NT2/D1 (cell line): ENCODE measurements at regions not wholly inside any gene's neighbourhood (a gene's known extent, or its start where the extent isn't known, plus 50 kb on each side); places are given as distances from the start of the nearest gene placed in this dataset.
A peak's percentile ranks its signal among the peaks of the same experiment; 100 is the strongest.

Experiments used
- DNase-seq: peaks from one replicate; pipeline ENCODE4 v3.0.0-alpha.2; 2011; ENCODE audit warnings: low read depth, low spot score
- H3K27me3 ChIP-seq: 2 replicates; pipeline ENCODE4 v1.6.0; 2011; ENCODE audit warnings: mild to moderate bottlenecking; ENCODE audit not compliant: insufficient read length, insufficient read depth
- H3K36me3 ChIP-seq: 2 replicates; pipeline ENCODE4 v1.6.1; 2011; ENCODE audit warnings: mild to moderate bottlenecking, low read length, mixed read lengths; ENCODE audit not compliant: insufficient read depth, insufficient read length
- H3K4me1 ChIP-seq: 2 replicates; pipeline ENCODE4 v1.5.1; 2011; ENCODE audit not compliant: insufficient read depth, insufficient read length
- H3K4me3 ChIP-seq: 2 replicates; pipeline ENCODE4 v1.5.1; 2011; ENCODE audit warnings: low read depth; ENCODE audit not compliant: insufficient read length
- H3K9ac ChIP-seq: 2 replicates; pipeline ENCODE4 v1.6.0; 2011; ENCODE audit warnings: low read depth; ENCODE audit not compliant: insufficient read length
- H3K9me3 ChIP-seq: 2 replicates; pipeline ENCODE4 v1.5.1; 2011; ENCODE audit warnings: mild to moderate bottlenecking, low read length; ENCODE audit not compliant: insufficient read depth
- SUZ12 ChIP-seq: IDR thresholded peaks from 2 replicates; pipeline ENCODE4 v1.6.1; 2011; ENCODE audit not compliant: insufficient read length, insufficient read depth; ENCODE audit errors: extremely low read depth
- YY1 ChIP-seq: IDR thresholded peaks from 2 replicates; pipeline ENCODE4 v1.6.1; 2011; ENCODE audit not compliant: insufficient read length, insufficient read depth
- ZNF274 ChIP-seq: IDR thresholded peaks from 2 replicates; pipeline ENCODE4 v1.6.1; 2011; ENCODE audit warnings: mild to moderate bottlenecking, low read depth, low read length

GRCh38 chr2:43163584-43164270, 62.7 kb downstream of the ZFP36L2 start:
- Histone ChIP-seq H3K36me3 (no peaks in the 10 kb centered on the region), H3K27me3 (no peaks in the 10 kb centered on the region), H3K4me3 (no peak overlapping the region), H3K4me1 (peaks cover 7% of the 10 kb centered on the region), H3K9ac (no peak overlapping the region), H3K9me3 (no peaks in the 10 kb centered on the region)
- no peak for DNase-seq
- TF ChIP-seq SUZ12 (no peak), ZNF274 (no peak), YY1 (no peak)

- no peaks in the 10 kb centered on the region for H3K27me3 ChIP-seq
- peaks cover 10% of the 10 kb centered on the region for H3K4me1 ChIP-seq
- H3K36me3 ChIP-seq = no peaks in the 10 kb centered on the region
- H3K4me3 ChIP-seq = no peak overlapping the region
- H3K9ac ChIP-seq = no peak overlapping the region
- no peak for DNase-seq
- TF ChIP-seq ZNF274 (no peak), SUZ12 (no peak), YY1 (no peak)
- no peaks in the 10 kb centered on the region for H3K9me3 ChIP-seq
These were observed 64.0 kb downstream of the ZFP36L2 start for GRCh38 chr2:43162511-43162776.

- no peak overlapping the region for H3K4me3 ChIP-seq
- no peak for DNase-seq
- H3K4me1 ChIP-seq = peaks cover 12% of the 10 kb centered on the region
- no peaks in the 10 kb centered on the region for H3K27me3 ChIP-seq
- H3K36me3 ChIP-seq = no peaks in the 10 kb centered on the region
- no peak overlapping the region for H3K9ac ChIP-seq
- no peaks in the 10 kb centered on the region for H3K9me3 ChIP-seq
- TF ChIP-seq ZNF274 (no peak), SUZ12 (no peak), YY1 (no peak)
These were observed 64.5 kb downstream of the ZFP36L2 start for GRCh38 chr2:43161650-43162510.

- no peaks in the 10 kb centered on the region for H3K27me3 ChIP-seq
- DNase-seq = no peak
- H3K9ac ChIP-seq = peak overlapping the region; percentile 17
- H3K36me3 ChIP-seq = no peaks in the 10 kb centered on the region
- H3K4me3 ChIP-seq = no peak overlapping the region
- TF ChIP-seq YY1 = no peak
- peaks cover 12% of the 10 kb centered on the region for H3K4me1 ChIP-seq
- H3K9me3 ChIP-seq = no peaks in the 10 kb centered on the region
These were observed 65.6 kb downstream of the ZFP36L2 start for GRCh38 chr2:43160778-43161177.

GRCh38 chr2:43159797-43160196, 66.6 kb downstream of the ZFP36L2 start:
- H3K4me3 ChIP-seq = no peak overlapping the region

GRCh38 chr2:43158259-43158880, 68.0 kb downstream of the ZFP36L2 start:
- Histone ChIP-seq H3K4me3 (no peak overlapping the region), H3K36me3 (no peaks in the 10 kb centered on the region), H3K9me3 (no peaks in the 10 kb centered on the region), H3K9ac (peak overlapping the region; percentile 32), H3K27me3 (no peaks in the 10 kb centered on the region), H3K4me1 (peaks cover 9% of the 10 kb centered on the region)
- no peak for DNase-seq
- TF ChIP-seq ZNF274 (no peak), SUZ12 (no peak), YY1 (no peak)

More at GRCh38 chr2:43159797-43160196, 66.6 kb downstream of the ZFP36L2 start:
- no peak for DNase-seq
- TF ChIP-seq ZNF274 = no peak
- no peak for TF ChIP-seq SUZ12
- TF ChIP-seq YY1 = no peak
- Histone ChIP-seq H3K4me1 (peaks cover 9% of the 10 kb centered on the region), H3K27me3 (no peaks in the 10 kb centered on the region), H3K9me3 (no peaks in the 10 kb centered on the region), H3K9ac (no peak overlapping the region), H3K36me3 (no peaks in the 10 kb centered on the region)

GRCh38 chr2:43157506-43158246, 68.7 kb downstream of the ZFP36L2 start:
- H3K9me3 ChIP-seq = no peaks in the 10 kb centered on the region
- H3K9ac ChIP-seq = no peak overlapping the region
- no peaks in the 10 kb centered on the region for H3K27me3 ChIP-seq
- no peaks in the 10 kb centered on the region for H3K36me3 ChIP-seq
- H3K4me3 ChIP-seq = no peak overlapping the region
- peaks cover 9% of the 10 kb centered on the region for H3K4me1 ChIP-seq
- DNase-seq = no peak
- no peak for TF ChIP-seq SUZ12
- TF ChIP-seq YY1 = no peak
- no peak for TF ChIP-seq ZNF274
